K562 (cell line): ENCODE measurements at regions not wholly inside any gene's neighbourhood (a gene's known extent, or its start where the extent isn't known, plus 50 kb on each side); places are given as distances from the start of the nearest gene placed in this dataset.

Experiments used
- BMI1 ChIP-seq: fragments of 150-350 bp; IDR thresholded peaks from 2 replicates; pipeline ENCODE4 v1.6.1; 2014; ENCODE audit warnings: low read length
- CTCF ChIP-seq, 3 experiments: IDR thresholded peaks in 2 of 3; conservative IDR thresholded peaks in 1 of 3; 2 replicates each; pipeline ENCODE4 v1.5.1; 2011 to 2012; ENCODE audit warnings: low read length in 3 of 3, mild to moderate bottlenecking in 3 of 3, control low read depth in 2 of 3, improper control_type of control experiment in 1 of 3, inconsistent platforms in 1 of 3, low read depth in 1 of 3, mixed read lengths in 1 of 3, moderate library complexity in 1 of 3; ENCODE audit not compliant: insufficient read depth in 2 of 3
- ELF1 ChIP-seq: fragments of 200-800 bp; sonication (Bioruptor generic); IDR thresholded peaks from 2 replicates; pipeline ENCODE4 v1.6.1; 2016; ENCODE audit warnings: missing genetic modification characterization, missing compliant biosample characterization
- HDAC2 ChIP-seq: fragments of 450-650 bp; IDR thresholded peaks from 2 replicates; pipeline ENCODE4 v1.6.1; 2016; ENCODE audit warnings: mild to moderate bottlenecking
- ID3 ChIP-seq, 2 experiments: fragments of 250-450 bp in 1 of 2; fragments of 450-650 bp in 1 of 2; sonication (Bioruptor Pico) in 1 of 2; IDR thresholded peaks; 2 replicates each; pipeline versions ENCODE4 v1.6.1 to v1.8.0; 2016 to 2021; ENCODE audit warnings: mild to moderate bottlenecking in 2 of 2, moderate library complexity in 2 of 2, missing compliant biosample characterization in 1 of 2, missing genetic modification characterization in 1 of 2
- JUND ChIP-seq, 2 experiments: IDR thresholded peaks; 2 replicates in 1 of 2; 3 replicates in 1 of 2; pipeline ENCODE4 v1.6.1; 2011; ENCODE audit warnings: borderline replicate concordance in 2 of 2, low read depth in 2 of 2, low read length in 2 of 2, improper control_type of control experiment in 1 of 2, missing biosample characterization in 1 of 2, missing genetic modification characterization in 1 of 2, missing genetic modification reagents in 1 of 2
- POLR2A ChIP-seq: fragments of 450-650 bp; conservative IDR thresholded peaks from 2 replicates; pipeline ENCODE4 v1.6.1; 2016
- SMAD1 ChIP-seq: fragments of 150-350 bp; IDR thresholded peaks from 2 replicates; pipeline ENCODE4 v1.6.1; 2014; ENCODE audit warnings: low read length, low read depth; ENCODE audit not compliant: partially characterized antibody
- ZBTB5 ChIP-seq: fragments of 450-650 bp; IDR thresholded peaks from 2 replicates; pipeline ENCODE4 v1.6.1; 2017; ENCODE audit warnings: antibody characterized with exemption

GRCh38 chr21:22056904-22057303, 1058.7 kb downstream of the NCAM2 start:
- no peak for TF ChIP-seq CTCF (IDR thresholded peaks at IDR 0.05 in 2 of 3, conservative IDR thresholded peaks at IDR 0.05 in 1 of 3; ENCODE audit: insufficient read depth in 2 of 3, low read depth in 1 of 3, low read length in 3 of 3)
- TF ChIP-seq HDAC2, result no peak
- TF ChIP-seq JUND (IDR thresholded peaks at IDR 0.05; ENCODE audit: borderline replicate concordance, low read depth, low read length), result no peak
- TF ChIP-seq JUND (tag; IDR thresholded peaks at IDR 0.05; ENCODE audit: borderline replicate concordance, low read depth, low read length), result no peak
- no peak for TF ChIP-seq POLR2A
- TF ChIP-seq ELF1 (tag), result no peak
- no peak for TF ChIP-seq ID3 (CRISPR knock-in tag; IDR thresholded peaks at IDR 0.05)
- no peak for TF ChIP-seq ID3 (tag; IDR thresholded peaks at IDR 0.05)
- TF ChIP-seq ZBTB5, result no peak
- TF ChIP-seq SMAD1, result no peak
- TF ChIP-seq BMI1, result no peak
